Activated CD4-positive, alpha-beta T cell treated with anti-CD3 and anti-CD28 coated beads, Interleukin-2, amount 50 U/mL, for 48 hours (primary cell): ENCODE measurements at regions not wholly inside any gene's neighbourhood (a gene's known extent, or its start where the extent isn't known, plus 50 kb on each side); places are given as distances from the start of the nearest gene placed in this dataset.
"Not testable (repeated sequence)": the region's sequence is repeated elsewhere in the genome, so short reads cannot be mapped to it uniquely, and the experiment has no call there.

Source experiments
- DNase-seq, 2 experiments: peaks; one replicate each; pipeline ENCODE4 v3.0.0-alpha.2; 2020

- DNase-seq = no peak
These were observed 480.6 kb downstream of the TMEM114 start for GRCh38 chr16:8109510-8110369.

GRCh38 chr16:8108991-8109509 lies 481.3 kb downstream of the TMEM114 start:
- no peak for DNase-seq

- no peak for DNase-seq
These were observed 483.0 kb downstream of the TMEM114 start for GRCh38 chr16:8107296-8107695.

DNA sequence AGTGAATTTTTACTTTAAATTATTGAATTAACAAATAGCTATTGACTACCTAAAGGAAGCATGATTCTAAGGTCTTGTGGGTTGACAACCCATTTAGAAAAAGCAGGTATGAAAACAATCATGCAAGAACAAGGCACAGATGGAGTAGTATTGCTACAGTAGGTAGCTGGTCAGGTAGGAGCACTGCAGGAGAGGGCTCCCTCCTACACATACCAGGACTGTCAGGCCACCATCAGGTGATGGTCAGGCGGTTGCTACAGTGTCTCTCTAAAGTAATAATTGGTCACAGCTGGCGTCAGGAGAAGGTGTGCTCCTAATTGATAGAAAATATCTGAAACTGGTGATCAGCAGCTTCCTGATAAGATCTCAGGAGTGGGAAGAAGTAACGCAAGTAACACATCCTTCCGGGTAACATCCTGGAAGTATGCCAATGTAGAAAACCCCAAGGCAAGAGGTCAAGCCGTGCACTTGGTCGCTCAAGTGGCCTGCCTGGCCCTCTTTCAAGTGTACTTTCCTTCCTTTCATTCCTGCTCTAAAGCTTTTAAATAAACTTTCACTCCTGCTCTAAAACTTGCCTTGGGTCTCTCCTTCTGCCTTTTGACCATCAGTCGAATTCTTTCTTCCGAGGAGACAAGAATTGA lies 486.5 kb downstream of the TMEM114 start:
- DNase-seq = no peak

DNA sequence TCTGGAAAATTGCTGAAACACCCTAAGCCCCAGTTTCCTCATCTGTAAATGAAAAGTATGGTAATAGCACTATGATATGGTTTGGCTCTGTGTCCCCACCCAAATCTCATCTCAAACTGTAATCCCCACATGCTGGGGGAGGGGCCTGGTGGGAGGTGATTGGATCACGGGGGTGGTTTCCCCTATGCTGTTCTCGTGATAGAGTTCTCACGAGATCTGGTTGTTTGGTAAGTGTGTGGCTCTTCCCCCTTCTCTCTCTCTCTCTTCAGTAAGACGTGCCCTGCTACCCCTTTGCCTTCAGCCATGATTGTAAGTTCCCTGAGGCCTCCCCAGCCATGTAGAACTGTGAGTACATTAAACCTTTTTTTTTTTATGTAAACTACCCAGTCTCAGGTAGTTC lies 490.7 kb downstream of the TMEM114 start:
- DNase-seq = no peak

DNA sequence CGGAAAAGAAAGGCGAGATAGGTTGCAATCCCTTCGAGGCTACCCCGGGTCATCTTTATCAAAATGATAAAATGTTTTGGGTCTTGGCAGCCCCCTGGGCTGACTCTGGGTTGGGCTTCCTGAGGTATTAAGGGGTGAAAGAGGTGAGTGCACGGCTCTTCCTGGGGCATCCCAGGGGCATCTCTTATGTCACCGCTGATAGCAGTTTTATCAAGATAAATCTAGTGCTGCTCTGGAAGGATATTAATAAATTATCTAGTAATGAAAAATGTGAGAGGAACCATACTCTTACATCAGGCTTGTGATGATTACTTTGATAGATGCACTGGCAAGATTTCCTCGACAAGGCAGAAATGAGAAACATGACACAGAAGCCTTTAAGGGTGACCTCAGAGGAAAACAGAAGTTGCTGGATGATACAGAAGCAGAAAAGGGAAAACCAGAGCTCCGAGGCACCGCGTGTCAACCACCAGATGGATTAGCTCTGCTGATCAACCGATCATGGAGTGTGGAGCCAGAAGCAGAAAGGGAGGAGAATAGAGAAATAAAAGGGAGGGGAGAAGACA lies 491.3 kb downstream of the TMEM114 start:
- DNase-seq = no peak

- no peak for DNase-seq
These were observed 494.1 kb downstream of the TMEM114 start for GRCh38 chr16:8096211-8096610.

DNA sequence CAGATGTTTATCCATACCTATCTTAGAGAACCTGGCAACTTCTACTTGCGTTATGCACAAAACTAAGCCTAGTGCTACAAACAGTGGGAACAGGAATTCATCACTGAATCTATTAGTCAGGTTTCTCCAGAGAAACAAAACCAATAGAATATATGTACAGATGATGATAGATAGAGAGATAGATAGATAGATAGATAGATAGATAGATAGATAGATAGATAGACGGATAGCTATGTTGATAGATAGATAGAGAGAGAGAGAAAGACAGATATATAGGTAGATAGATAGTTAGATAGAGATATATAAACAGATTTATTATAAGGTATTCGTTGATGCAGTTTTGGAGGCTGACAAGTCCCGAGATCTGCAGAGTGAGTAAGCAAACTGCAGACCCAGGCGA lies 495.6 kb downstream of the TMEM114 start:
- no peak for DNase-seq

- no peak for DNase-seq
These were observed 501.4 kb downstream of the TMEM114 start for GRCh38 chr16:8088820-8089338.

DNA sequence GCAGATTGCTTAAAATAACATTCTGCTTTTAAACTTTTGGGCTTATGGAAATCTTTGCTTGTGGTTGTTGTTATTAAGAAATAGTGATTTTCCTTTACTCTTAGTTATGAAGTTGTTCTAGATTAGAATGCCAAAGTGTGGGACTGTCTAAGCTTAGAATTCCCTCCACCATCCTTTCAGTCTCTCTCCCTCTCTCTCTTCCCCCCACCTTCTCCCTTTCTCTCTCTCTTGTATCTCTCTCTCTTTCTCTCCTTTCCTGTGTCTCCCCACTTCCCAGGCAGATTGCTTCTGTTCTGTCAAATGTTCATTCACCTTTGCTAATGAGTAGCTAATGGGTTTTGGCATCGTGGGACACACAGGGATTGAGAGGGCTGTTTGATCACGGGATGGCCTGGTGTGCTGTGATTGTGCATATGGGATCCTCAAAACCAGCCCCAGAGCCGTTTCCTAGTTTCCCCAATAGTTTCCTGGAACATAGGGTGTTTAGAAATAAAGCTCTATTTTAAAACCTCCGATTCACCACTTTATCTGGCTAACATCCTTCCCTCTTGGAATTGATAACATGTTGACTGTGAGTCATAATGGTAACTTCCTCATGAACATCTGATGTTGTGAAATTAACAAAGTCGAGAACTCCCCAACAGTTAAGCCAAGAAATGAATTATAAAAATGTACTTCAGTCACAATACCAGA lies 502.6 kb downstream of the TMEM114 start:
- DNase-seq = no peak

- no peak for DNase-seq
These were observed 503.2 kb downstream of the TMEM114 start for GRCh38 chr16:8087146-8087545.

- no peak for DNase-seq
These were observed 505.4 kb downstream of the TMEM114 start for GRCh38 chr16:8084882-8085281.

GRCh38 chr16:8084302-8084701 lies 506.0 kb downstream of the TMEM114 start:
- DNase-seq = no peak

DNA sequence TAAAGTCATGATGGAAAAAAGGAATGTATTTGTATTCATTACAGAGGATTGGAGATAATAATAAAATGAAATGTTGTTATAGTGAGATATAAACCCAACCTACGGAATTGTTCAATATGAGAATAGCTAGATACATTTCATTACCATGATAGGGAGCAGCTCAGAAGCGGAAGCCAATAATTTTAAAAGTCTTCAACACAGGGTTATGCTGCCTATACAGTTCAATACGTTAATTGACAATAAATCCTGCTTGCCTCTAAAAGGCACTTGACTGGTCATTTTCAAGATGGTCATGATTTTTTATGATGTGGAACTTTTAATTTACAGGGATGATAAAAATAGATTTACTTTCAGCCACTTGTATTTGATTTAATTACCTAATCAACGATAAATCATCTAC lies 506.8 kb downstream of the TMEM114 start:
- no peak for DNase-seq

DNA sequence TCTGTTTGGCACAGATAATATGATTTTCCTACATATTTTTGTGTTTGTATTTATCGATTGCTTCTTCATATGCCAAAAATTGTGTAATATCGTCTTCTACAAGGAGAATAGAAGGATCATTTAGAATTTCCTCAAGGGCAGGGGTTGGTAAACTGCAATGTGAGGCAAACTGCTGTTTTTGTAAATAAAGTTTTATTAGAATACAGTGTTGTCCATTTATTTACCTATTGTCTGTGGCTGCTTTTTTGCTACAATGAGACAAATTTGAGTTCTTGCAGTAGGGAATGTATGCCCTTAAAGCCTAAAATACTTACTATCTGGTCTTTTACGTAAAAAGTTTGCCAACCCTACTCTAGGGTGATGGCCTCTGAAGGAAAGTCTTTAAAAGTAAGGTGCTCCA lies 509.5 kb downstream of the TMEM114 start:
- no peak for DNase-seq

GRCh38 chr16:8075271-8075670 lies 515.0 kb downstream of the TMEM114 start:
- DNase-seq = no peak

DNA sequence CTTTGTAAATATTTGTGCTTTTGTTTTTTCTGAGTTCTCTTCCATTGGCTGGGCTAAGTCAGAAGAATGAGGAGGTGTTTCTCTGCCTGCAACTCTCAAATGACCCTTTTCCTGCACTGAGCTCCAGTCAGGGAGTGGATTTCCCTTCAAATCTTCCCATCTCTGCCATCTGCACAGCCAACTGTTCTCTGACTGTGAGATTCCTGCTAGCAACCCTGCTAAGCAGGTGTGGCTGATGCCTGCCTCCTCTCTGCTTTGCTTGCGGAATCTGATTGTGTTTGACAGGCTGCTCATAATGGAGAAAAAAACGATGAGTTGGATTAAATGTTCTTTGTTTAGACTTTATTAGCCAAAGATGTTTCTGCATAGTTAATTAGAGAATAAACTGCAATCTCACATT lies 519.8 kb downstream of the TMEM114 start:
- no peak for DNase-seq

GRCh38 chr16:8068225-8068624 lies 522.1 kb downstream of the TMEM114 start:
- not testable (repeated sequence) for DNase-seq

- no peak for DNase-seq
These were observed 527.2 kb downstream of the TMEM114 start for GRCh38 chr16:8063159-8063558.

DNA sequence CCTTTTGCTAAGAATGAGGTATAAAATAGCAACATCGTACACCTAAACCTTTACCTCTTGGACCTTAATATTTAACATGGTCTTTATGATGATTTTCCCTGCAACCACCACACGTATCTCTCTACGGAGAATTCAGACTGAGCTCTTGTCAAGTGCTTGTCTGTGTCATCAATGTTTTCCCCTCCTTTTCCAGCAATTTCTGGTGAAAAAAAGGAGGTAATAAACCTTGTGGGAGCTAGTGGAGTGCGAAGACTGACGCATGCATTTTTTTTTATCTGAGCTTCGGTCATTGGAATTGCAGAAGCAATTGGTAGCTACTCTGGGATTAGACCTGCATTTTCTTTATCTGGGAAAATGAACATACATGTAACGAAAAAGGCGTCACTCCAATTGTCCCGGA lies 527.6 kb downstream of the TMEM114 start:
- DNase-seq = no peak

DNA sequence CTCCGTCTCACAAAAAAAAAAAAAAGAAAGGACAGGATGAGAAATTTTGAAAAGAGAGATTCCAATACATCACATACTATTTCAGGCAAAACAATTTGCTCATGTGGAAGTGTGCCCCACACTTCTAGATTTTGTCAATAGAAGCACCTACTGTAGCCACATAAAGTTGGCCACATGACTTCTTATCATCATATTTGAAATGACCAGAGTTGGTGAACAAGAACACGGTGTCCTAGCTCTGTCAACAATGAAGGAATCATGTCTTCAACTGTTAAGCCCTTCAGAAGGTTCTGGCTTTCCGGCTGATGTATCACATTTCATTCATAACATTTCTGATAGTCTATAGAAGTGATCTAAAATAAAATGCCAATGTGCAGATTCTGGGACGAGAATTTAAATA lies 534.5 kb downstream of the TMEM114 start:
- no peak for DNase-seq

- no peak for DNase-seq
These were observed 536.9 kb downstream of the TMEM114 start for GRCh38 chr16:8053437-8053836.

DNA sequence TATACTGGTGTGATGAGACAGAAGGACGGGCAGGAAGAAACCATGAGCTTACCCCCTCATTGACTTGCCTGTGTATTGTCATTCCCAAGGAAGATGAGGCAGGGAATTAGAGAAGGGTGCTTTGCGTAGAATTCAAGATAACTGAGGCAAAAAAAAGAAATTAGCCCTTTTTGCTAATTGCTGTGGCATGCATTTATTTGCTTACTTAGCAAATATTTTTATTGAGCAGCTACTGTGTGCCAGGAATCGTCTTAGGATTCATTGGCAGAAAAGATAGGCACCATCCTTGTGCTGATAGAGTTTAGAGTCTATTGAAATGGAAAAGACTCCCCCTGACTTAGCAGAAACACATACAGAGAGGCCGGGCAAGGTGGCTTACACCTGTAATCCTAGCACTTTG lies 541.9 kb downstream of the TMEM114 start:
- no peak for DNase-seq
